H9 (cell line): ENCODE measurements at regions not wholly inside any gene's neighbourhood (a gene's known extent, or its start where the extent isn't known, plus 50 kb on each side); places are given as distances from the start of the nearest gene placed in this dataset.

ENCODE experiments used
- DNase-seq: peaks from one replicate; pipeline ENCODE4 v3.0.0-alpha.2; 2017
- H2AFZ ChIP-seq: one replicate; pipeline ENCODE4 v1.6.1; 2013; ENCODE audit warnings: mild to moderate bottlenecking, low read length, control low read depth, moderate library complexity
- H2AK5ac ChIP-seq: 2 replicates; pipeline ENCODE4 v1.6.1; 2013; ENCODE audit warnings: low read length, control low read depth, mixed read lengths; ENCODE audit not compliant: insufficient read length
- H2BK120ac ChIP-seq: one replicate; pipeline ENCODE4 v1.6.1; 2013; ENCODE audit warnings: low read depth, mild to moderate bottlenecking, low read length, control low read depth, inconsistent platforms; ENCODE audit not compliant: poor library complexity, severe bottlenecking
- H2BK12ac ChIP-seq: 2 replicates; pipeline ENCODE4 v1.6.1; 2013; ENCODE audit warnings: low read length, control low read depth, mixed read lengths, low read depth; ENCODE audit not compliant: insufficient read length
- H2BK15ac ChIP-seq: 2 replicates; pipeline ENCODE4 v1.6.1; 2013; ENCODE audit warnings: low read depth, low read length, control low read depth
- H2BK20ac ChIP-seq: one replicate; pipeline ENCODE4 v1.6.1; 2013; ENCODE audit warnings: low read depth, mild to moderate bottlenecking, low read length, control low read depth, inconsistent platforms; ENCODE audit not compliant: poor library complexity, severe bottlenecking
- H2BK5ac ChIP-seq: 2 replicates; pipeline ENCODE4 v1.6.1; 2013; ENCODE audit warnings: low read length, control low read depth, mixed read lengths; ENCODE audit not compliant: insufficient read length
- H3K14ac ChIP-seq: 2 replicates; pipeline ENCODE4 v1.6.1; 2013; ENCODE audit warnings: low read length, control low read depth; ENCODE audit not compliant: insufficient read depth
- H3K18ac ChIP-seq: 2 replicates; pipeline ENCODE4 v1.6.1; 2013; ENCODE audit warnings: low read depth, mild to moderate bottlenecking, mixed read lengths, low read length, control low read depth; ENCODE audit not compliant: insufficient read length
- H3K23ac ChIP-seq: 2 replicates; pipeline ENCODE4 v1.6.1; 2013; ENCODE audit warnings: low read length, control low read depth, mixed read lengths, low read depth; ENCODE audit not compliant: insufficient read length
- H3K23me2 ChIP-seq: 2 replicates; pipeline ENCODE4 v1.6.1; 2013; ENCODE audit warnings: low read depth, mild to moderate bottlenecking, mixed read lengths, low read length, control low read depth; ENCODE audit not compliant: insufficient read length, poor library complexity, severe bottlenecking
- H3K27ac ChIP-seq: 2 replicates; pipeline ENCODE4 v1.5.1; 2013; ENCODE audit warnings: low read length, control low read depth, mixed read lengths, low read depth; ENCODE audit not compliant: insufficient read length
- H3K27me3 ChIP-seq: 2 replicates; pipeline ENCODE4 v1.6.1; 2013; ENCODE audit warnings: low read length, control low read depth, inconsistent platforms; ENCODE audit not compliant: insufficient read depth
- H3K4ac ChIP-seq: 2 replicates; pipeline ENCODE4 v1.6.1; 2013; ENCODE audit warnings: low read depth, mild to moderate bottlenecking, control low read depth, inconsistent platforms, low read length, moderate library complexity
- H3K4me1 ChIP-seq: 2 replicates; pipeline ENCODE4 v1.6.1; 2013; ENCODE audit warnings: low read length, control low read depth, inconsistent platforms; ENCODE audit not compliant: insufficient read depth
- H3K4me2 ChIP-seq: 2 replicates; pipeline ENCODE4 v1.6.1; 2013; ENCODE audit warnings: low read length, control low read depth, mixed read lengths; ENCODE audit not compliant: insufficient read length, insufficient read depth
- H3K56ac ChIP-seq: 2 replicates; pipeline ENCODE4 v1.6.1; 2013; ENCODE audit warnings: low read depth, mild to moderate bottlenecking, mixed read lengths, low read length, control low read depth; ENCODE audit not compliant: insufficient read length
- H3K79me1 ChIP-seq: 2 replicates; pipeline ENCODE4 v1.6.1; 2013; ENCODE audit warnings: low read depth, mild to moderate bottlenecking, moderate library complexity, low read length, control low read depth, inconsistent platforms; ENCODE audit not compliant: insufficient read depth, poor library complexity, severe bottlenecking
- H3K79me2 ChIP-seq: 2 replicates; pipeline ENCODE4 v1.6.1; 2013; ENCODE audit warnings: low read length, control low read depth, inconsistent platforms; ENCODE audit not compliant: insufficient read depth
- H3K9ac ChIP-seq: 2 replicates; pipeline ENCODE4 v1.6.1; 2013; ENCODE audit warnings: low read length, control low read depth, mixed read lengths; ENCODE audit not compliant: insufficient read length; ENCODE audit errors: extremely low read depth
- H3K9me3 ChIP-seq: one replicate; pipeline ENCODE4 v1.6.1; 2013; ENCODE audit warnings: low read depth, low read length, inconsistent platforms; ENCODE audit not compliant: control insufficient read depth
- H3T11ph ChIP-seq: one replicate; pipeline ENCODE4 v1.6.1; 2013; ENCODE audit warnings: mild to moderate bottlenecking, low read length, control low read depth, inconsistent platforms
- H4K20me1 ChIP-seq: one replicate; pipeline ENCODE4 v1.6.1; 2013; ENCODE audit not compliant: control insufficient read depth, insufficient read length, insufficient read depth
- H4K5ac ChIP-seq: 2 replicates; pipeline ENCODE4 v1.6.1; 2013; ENCODE audit warnings: low read depth, mild to moderate bottlenecking, mixed read lengths, low read length, control low read depth; ENCODE audit not compliant: insufficient read length
- H4K8ac ChIP-seq: replicated peaks from 2 replicates; pipeline ENCODE4 v1.6.1; 2013; ENCODE audit warnings: low read length, control low read depth, mixed read lengths, low read depth; ENCODE audit not compliant: insufficient read length
- H4K91ac ChIP-seq: 2 replicates; pipeline ENCODE4 v1.6.1; 2013; ENCODE audit warnings: low read depth, mild to moderate bottlenecking, moderate library complexity, mixed read lengths, low read length, control low read depth; ENCODE audit not compliant: insufficient read length
- H3K27ac Mint-ChIP-seq, 3 experiments: 2 replicates in 2 of 3; 3 replicates in 1 of 3; pipeline ENCODE4 v1.8.0; 2020 to 2021; ENCODE audit warnings: mixed read lengths in 3 of 3, mild to moderate bottlenecking in 1 of 3, moderate library complexity in 1 of 3
- H3K27me3 Mint-ChIP-seq: 2 replicates; pipeline ENCODE4 v1.8.0; 2021; ENCODE audit warnings: low read depth, mild to moderate bottlenecking, moderate library complexity, mixed read lengths
- H3K36me3 Mint-ChIP-seq, 3 experiments: 2 replicates in 2 of 3; 3 replicates in 1 of 3; pipeline ENCODE4 v1.8.0; 2020 to 2021; ENCODE audit warnings: low read depth in 3 of 3, mixed read lengths in 3 of 3; ENCODE audit not compliant: insufficient read depth in 1 of 3
- H3K4me1 Mint-ChIP-seq, 2 experiments: 2 replicates each; pipeline ENCODE4 v1.8.0; 2020; ENCODE audit warnings: mixed read lengths in 2 of 2
- H3K4me3 Mint-ChIP-seq, 2 experiments: 2 replicates in 1 of 2; 3 replicates in 1 of 2; pipeline ENCODE4 v1.8.0; 2020 to 2021; ENCODE audit warnings: mild to moderate bottlenecking in 2 of 2, mixed read lengths in 2 of 2, moderate library complexity in 1 of 2
- H3K9me3 Mint-ChIP-seq, 2 experiments: 2 replicates in 1 of 2; 3 replicates in 1 of 2; pipeline ENCODE4 v1.8.0; 2020; ENCODE audit warnings: mild to moderate bottlenecking in 2 of 2, mixed read lengths in 2 of 2, moderate library complexity in 1 of 2
- WGBS: extraction: QIAGEN DNeasy Blood & Tissue Kit; methylation state at CpG from one replicate; pipeline ENCODE4 v1.1.7; 2013; ENCODE audit warnings: missing lambda C conversion rate, low lambda C conversion rate, mixed read lengths; ENCODE audit not compliant: insufficient read length; ENCODE audit errors: extremely low coverage; 5-methylcytosine and 5-hydroxymethylcytosine counted together
- TF ChIP-seq, protein P1 (sequence below): fragments of 200-600 bp; sonication (generic); conservative IDR thresholded peaks from 3 replicates; pipeline ENCODE4 v1.8.0; 2021; ENCODE audit warnings: antibody characterized with exemption, mild to moderate bottlenecking

GRCh38 chr10:9230625-9231024 is 1176.1 kb downstream of the GATA3 start:
- H3K23me2 ChIP-seq: no peaks in the 10 kb centered on the region
- no peaks in the 10 kb centered on the region for H3K27me3 ChIP-seq
- H3K27ac Mint-ChIP-seq: no peak overlapping the region
- no peak overlapping the region for H3K23ac ChIP-seq
- TF ChIP-seq, protein P1, sequence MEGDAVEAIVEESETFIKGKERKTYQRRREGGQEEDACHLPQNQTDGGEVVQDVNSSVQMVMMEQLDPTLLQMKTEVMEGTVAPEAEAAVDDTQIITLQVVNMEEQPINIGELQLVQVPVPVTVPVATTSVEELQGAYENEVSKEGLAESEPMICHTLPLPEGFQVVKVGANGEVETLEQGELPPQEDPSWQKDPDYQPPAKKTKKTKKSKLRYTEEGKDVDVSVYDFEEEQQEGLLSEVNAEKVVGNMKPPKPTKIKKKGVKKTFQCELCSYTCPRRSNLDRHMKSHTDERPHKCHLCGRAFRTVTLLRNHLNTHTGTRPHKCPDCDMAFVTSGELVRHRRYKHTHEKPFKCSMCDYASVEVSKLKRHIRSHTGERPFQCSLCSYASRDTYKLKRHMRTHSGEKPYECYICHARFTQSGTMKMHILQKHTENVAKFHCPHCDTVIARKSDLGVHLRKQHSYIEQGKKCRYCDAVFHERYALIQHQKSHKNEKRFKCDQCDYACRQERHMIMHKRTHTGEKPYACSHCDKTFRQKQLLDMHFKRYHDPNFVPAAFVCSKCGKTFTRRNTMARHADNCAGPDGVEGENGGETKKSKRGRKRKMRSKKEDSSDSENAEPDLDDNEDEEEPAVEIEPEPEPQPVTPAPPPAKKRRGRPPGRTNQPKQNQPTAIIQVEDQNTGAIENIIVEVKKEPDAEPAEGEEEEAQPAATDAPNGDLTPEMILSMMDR: no peak
- no peak overlapping the region for H3K27ac ChIP-seq
- no peak overlapping the region for H3K9ac ChIP-seq
- no peak for DNase-seq
- no peaks in the 10 kb centered on the region for H4K20me1 ChIP-seq
- H2BK15ac ChIP-seq: no peak overlapping the region
- H3K9me3 Mint-ChIP-seq: no peaks in the 10 kb centered on the region
- no peaks in the 10 kb centered on the region for H3K79me1 ChIP-seq
- no peaks in the 10 kb centered on the region for H3K36me3 Mint-ChIP-seq
- no peak overlapping the region for H3K56ac ChIP-seq
- no peak overlapping the region for H3K18ac ChIP-seq
- no peak overlapping the region for H3K4me2 ChIP-seq
- H3K4ac ChIP-seq: no peak overlapping the region
- no peak overlapping the region for H2BK12ac ChIP-seq
- H2AK5ac ChIP-seq: no peak overlapping the region
- H2BK5ac ChIP-seq: no peak overlapping the region
- no peaks in the 10 kb centered on the region for H3K9me3 ChIP-seq
- no peak overlapping the region for H3K14ac ChIP-seq
- H2AFZ ChIP-seq: no peak overlapping the region
- H4K8ac ChIP-seq: no peak overlapping the region
- peaks cover 2% of the 10 kb centered on the region; the same call in 1 of the 2 replicates for H3K27me3 Mint-ChIP-seq
- no peaks in the 10 kb centered on the region for H3K79me2 ChIP-seq
- H4K91ac ChIP-seq: no peak overlapping the region
- H3K4me3 Mint-ChIP-seq: no peak overlapping the region
- H2BK120ac ChIP-seq: no peak overlapping the region
- no peak overlapping the region for H2BK20ac ChIP-seq
- WGBS: no CpG with 5 or more reads among the region's 3 CpGs
- no peak overlapping the region for H4K5ac ChIP-seq
- H3K4me1 Mint-ChIP-seq: no peaks in the 10 kb centered on the region
- H3T11ph ChIP-seq: no peak overlapping the region
- H3K4me1 ChIP-seq: no peaks in the 10 kb centered on the region
